Kidney (tissue), 13 donors: ENCODE measurements at regions not wholly inside any gene's neighbourhood (a gene's known extent, or its start where the extent isn't known, plus 50 kb on each side); places are given as distances from the start of the nearest gene placed in this dataset.

Source experiments
- DNase-seq, 5 donors: peaks; one replicate each; pipeline ENCODE4 v3.0.0-alpha.2; 2013 to 2020
- FAIRE-seq: peaks from 2 replicates; lab custom pipeline; 2012; peaks lifted over from hg19 to GRCh38; lab: Jason Lieb, UNC
- H3K27ac ChIP-seq, 2 donors: one replicate each; pipeline ENCODE4 v1.7.0; 2013; ENCODE audit warnings: low read depth in 2 of 2, low read length in 2 of 2, inconsistent platforms in 1 of 2
- H3K27me3 ChIP-seq: one replicate; pipeline ENCODE4 v1.7.1; 2013; ENCODE audit warnings: low read length, inconsistent platforms; ENCODE audit not compliant: control insufficient read depth, insufficient read depth
- H3K36me3 ChIP-seq, 3 donors: one replicate each; pipeline versions ENCODE4 v1.7.0 to v1.7.1; 2013; ENCODE audit warnings: low read length in 3 of 3, control low read depth in 1 of 3, inconsistent platforms in 1 of 3; ENCODE audit not compliant: insufficient read depth in 3 of 3, control insufficient read depth in 2 of 3
- H3K4me1 ChIP-seq, 3 donors: one replicate each; pipeline versions ENCODE4 v1.7.0 to v1.7.1; 2013; ENCODE audit warnings: low read length in 3 of 3, inconsistent platforms in 1 of 3, low read depth in 1 of 3; ENCODE audit not compliant: control insufficient read depth in 2 of 3, insufficient read depth in 2 of 3
- H3K4me3 ChIP-seq, 3 donors: one replicate each; pipeline versions ENCODE4 v1.7.0 to v1.8.1; 2013; ENCODE audit warnings: low read length in 3 of 3, control low read depth in 1 of 3, inconsistent platforms in 1 of 3
- H3K9ac ChIP-seq, 3 donors: one replicate each; pipeline versions ENCODE4 v1.7.0 to v1.7.1; 2013; ENCODE audit warnings: low read length in 3 of 3, control low read depth in 1 of 3, inconsistent platforms in 1 of 3
- H3K9me3 ChIP-seq, 3 donors: one replicate each; pipeline versions ENCODE4 v1.7.0 to v1.7.1; 2013; ENCODE audit warnings: low read length in 3 of 3, control low read depth in 1 of 3, inconsistent platforms in 1 of 3; ENCODE audit not compliant: control insufficient read depth in 2 of 3, insufficient read depth in 1 of 3
- CTCF ChIP-seq: IDR thresholded peaks from 3 replicates; pipeline ENCODE4 v1.5.1; 2012; ENCODE audit warnings: mild to moderate bottlenecking, moderate library complexity, borderline replicate concordance; ENCODE audit not compliant: insufficient read depth; ENCODE audit errors: extremely low read depth
- intact Hi-C: fragments of 100-400 bp; cut with DNase I; formaldehyde crosslinking; loops from one replicate; pipeline ENCODE4 v1.11.1; 2022
- donor health status: control.
- donor health status: control.
- donor health status: control.
- donor health status: control.
- donor health status: control.
- donor health status: DM: yes; HTN: yes; CAD: no.
- donor health status: Normal renal cell carcinoma (clear cell type).

GRCh38 chr2:15786901-15787300, 153.4 kb upstream of the MYCN start:
- Histone ChIP-seq H3K9me3 (no peaks in the 10 kb centered on the region), H3K4me1 (no peaks in the 10 kb centered on the region), H3K36me3 (no peaks in the 10 kb centered on the region), H3K27me3 (no peaks in the 10 kb centered on the region), H3K9ac (no peak overlapping the region), H3K4me3 (no peak overlapping the region), H3K27ac (no peak overlapping the region)
- TF ChIP-seq CTCF = no peak
- intact Hi-C loops = no loop called here
- no peak for FAIRE-seq
- DNase-seq = no peak

- H3K27ac ChIP-seq = no peak overlapping the region
- DNase-seq (peak in 1 of 5 donors; percentile 29), FAIRE-seq (no peak)
- no peaks in the 10 kb centered on the region for H3K4me1 ChIP-seq
- no peaks in the 10 kb centered on the region for H3K36me3 ChIP-seq
- no peaks in the 10 kb centered on the region for H3K27me3 ChIP-seq
- intact Hi-C loops = no loop called here
- no peak overlapping the region for H3K9ac ChIP-seq
- no peaks in the 10 kb centered on the region for H3K9me3 ChIP-seq
- no peak overlapping the region for H3K4me3 ChIP-seq
- TF ChIP-seq CTCF = no peak
These were observed 152.6 kb upstream of the MYCN start for GRCh38 chr2:15787535-15788454.

GRCh38 chr2:15788455-15788829, 151.9 kb upstream of the MYCN start:
- no peaks in the 10 kb centered on the region for H3K27me3 ChIP-seq
- H3K4me1 ChIP-seq = no peaks in the 10 kb centered on the region
- H3K27ac ChIP-seq = no peak overlapping the region
- H3K9ac ChIP-seq = no peak overlapping the region
- no peak overlapping the region for H3K4me3 ChIP-seq
- DNase-seq = peak in 4 of 5 donors; percentile 68 to 78 (median 77)
- no peak for TF ChIP-seq CTCF
- intact Hi-C loops = no loop called here
- no peak for FAIRE-seq
- no peaks in the 10 kb centered on the region for H3K9me3 ChIP-seq
- H3K36me3 ChIP-seq = no peaks in the 10 kb centered on the region

GRCh38 chr2:15788830-15789229, 151.5 kb upstream of the MYCN start:
- TF ChIP-seq CTCF = no peak
- intact Hi-C loops = no loop called here
- Histone ChIP-seq H3K9ac (no peak overlapping the region), H3K27ac (no peak overlapping the region), H3K36me3 (no peaks in the 10 kb centered on the region), H3K27me3 (no peaks in the 10 kb centered on the region), H3K9me3 (no peaks in the 10 kb centered on the region), H3K4me1 (no peaks in the 10 kb centered on the region), H3K4me3 (no peak overlapping the region)
- DNase-seq (peak in 1 of 5 donors; percentile 28), FAIRE-seq (no peak)
